ENCODE measurements at regions not wholly inside any gene's neighbourhood (a gene's known extent, or its start where the extent isn't known, plus 50 kb on each side); places are given as distances from the start of the nearest gene placed in this dataset.

DNA sequence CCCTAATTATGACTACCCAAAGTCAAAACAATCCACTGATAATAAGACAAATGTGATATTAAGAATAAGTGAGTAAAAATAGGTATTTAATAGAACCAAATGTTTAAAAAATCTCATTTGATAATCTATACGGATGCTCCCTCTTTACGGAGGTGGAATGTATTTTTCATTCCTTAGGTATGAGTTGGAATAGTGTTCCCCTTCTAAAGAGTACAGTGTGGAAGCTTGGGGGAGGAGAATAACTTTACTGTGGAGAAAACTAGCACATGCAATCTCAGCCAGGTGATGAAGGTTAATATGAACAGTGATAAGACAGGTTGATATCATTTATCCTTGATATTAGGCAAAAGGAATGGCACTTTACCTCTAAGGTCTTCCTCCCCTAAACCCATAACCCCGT is 74.6 kb downstream of the GPR88 start:
- Mint-ChIP-seq H3K36me3 (ENCODE audit: insufficient read depth in 1 of 3, low read depth in 3 of 3) (no peaks in the 10 kb centered on the region), H3K4me3 (no peak overlapping the region), H3K4me1 (0 out of 4 replicates have a peak, but pooled peaks cover 0 to 3% of the 10 kb centered on the region in 2 experiments), H3K9me3 (no peaks in the 10 kb centered on the region), H3K27ac (no peak overlapping the region), H3K27me3 (ENCODE audit: low read depth) (peaks cover 3% of the 10 kb centered on the region; the same call in 1 of the 2 replicates)
- Histone ChIP-seq H3K23me2 (ENCODE audit: insufficient read length, low read depth, low read length, poor library complexity, severe bottlenecking) (no peaks in the 10 kb centered on the region), H4K8ac (replicated peaks; ENCODE audit: insufficient read length, low read depth, low read length) (no peak overlapping the region), H3K79me1 (ENCODE audit: insufficient read depth, low read depth, low read length, poor library complexity, severe bottlenecking) (no peaks in the 10 kb centered on the region), H2BK12ac (ENCODE audit: insufficient read length, low read depth, low read length) (no peak overlapping the region), H3K18ac (ENCODE audit: insufficient read length, low read depth, low read length) (no peak overlapping the region), H3K4me2 (ENCODE audit: insufficient read depth, insufficient read length, low read length) (no peak overlapping the region), H2BK20ac (ENCODE audit: low read depth, low read length, poor library complexity, severe bottlenecking) (no peak overlapping the region), H3K4ac (ENCODE audit: low read depth, low read length) (no peak overlapping the region), H3K27me3 (ENCODE audit: insufficient read depth, low read length) (no peaks in the 10 kb centered on the region), H3K56ac (ENCODE audit: insufficient read length, low read depth, low read length) (no peak overlapping the region), H3K4me1 (ENCODE audit: insufficient read depth, low read length) (no peaks in the 10 kb centered on the region), H2BK120ac (ENCODE audit: low read depth, low read length, poor library complexity, severe bottlenecking) (no peak overlapping the region), H2AFZ (ENCODE audit: low read length) (no peak overlapping the region), H4K91ac (ENCODE audit: insufficient read length, low read depth, low read length) (no peak overlapping the region), H3K79me2 (ENCODE audit: insufficient read depth, low read length) (no peaks in the 10 kb centered on the region), H2AK5ac (ENCODE audit: insufficient read length, low read length) (no peak overlapping the region), H3K23ac (ENCODE audit: insufficient read length, low read depth, low read length) (no peak overlapping the region), H3T11ph (ENCODE audit: low read length) (no peak overlapping the region), H2BK5ac (ENCODE audit: insufficient read length, low read length) (no peak overlapping the region), H4K5ac (ENCODE audit: insufficient read length, low read depth, low read length) (no peak overlapping the region), H2BK15ac (ENCODE audit: low read depth, low read length) (no peak overlapping the region), H3K14ac (ENCODE audit: insufficient read depth, low read length) (no peak overlapping the region), H3K9ac (ENCODE audit: extremely low read depth, insufficient read length, low read length) (no peak overlapping the region), H3K9me3 (ENCODE audit: control insufficient read depth, low read depth, low read length) (no peaks in the 10 kb centered on the region), H4K20me1 (ENCODE audit: control insufficient read depth, insufficient read depth, insufficient read length) (no peaks in the 10 kb centered on the region), H3K27ac (ENCODE audit: insufficient read length, low read depth, low read length) (no peak overlapping the region)
- TF ChIP-seq, protein P1, sequence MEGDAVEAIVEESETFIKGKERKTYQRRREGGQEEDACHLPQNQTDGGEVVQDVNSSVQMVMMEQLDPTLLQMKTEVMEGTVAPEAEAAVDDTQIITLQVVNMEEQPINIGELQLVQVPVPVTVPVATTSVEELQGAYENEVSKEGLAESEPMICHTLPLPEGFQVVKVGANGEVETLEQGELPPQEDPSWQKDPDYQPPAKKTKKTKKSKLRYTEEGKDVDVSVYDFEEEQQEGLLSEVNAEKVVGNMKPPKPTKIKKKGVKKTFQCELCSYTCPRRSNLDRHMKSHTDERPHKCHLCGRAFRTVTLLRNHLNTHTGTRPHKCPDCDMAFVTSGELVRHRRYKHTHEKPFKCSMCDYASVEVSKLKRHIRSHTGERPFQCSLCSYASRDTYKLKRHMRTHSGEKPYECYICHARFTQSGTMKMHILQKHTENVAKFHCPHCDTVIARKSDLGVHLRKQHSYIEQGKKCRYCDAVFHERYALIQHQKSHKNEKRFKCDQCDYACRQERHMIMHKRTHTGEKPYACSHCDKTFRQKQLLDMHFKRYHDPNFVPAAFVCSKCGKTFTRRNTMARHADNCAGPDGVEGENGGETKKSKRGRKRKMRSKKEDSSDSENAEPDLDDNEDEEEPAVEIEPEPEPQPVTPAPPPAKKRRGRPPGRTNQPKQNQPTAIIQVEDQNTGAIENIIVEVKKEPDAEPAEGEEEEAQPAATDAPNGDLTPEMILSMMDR (conservative IDR thresholded peaks at IDR 0.05): no peak
- no CpG with 5 or more reads among the region's 3 CpGs for WGBS (ENCODE audit: extremely low coverage, insufficient read length, low lambda C conversion rate)
- DNase-seq: no peak

All from H9 (cell line).